SW 1271 (cell line): ENCODE measurements at regions not wholly inside any gene's neighbourhood (a gene's known extent, or its start where the extent isn't known, plus 50 kb on each side); places are given as distances from the start of the nearest gene placed in this dataset.
"Not testable (repeated sequence)": the region's sequence is repeated elsewhere in the genome, so short reads cannot be mapped to it uniquely, and the experiment has no call there.

Source experiments
- DNase-seq, 2 experiments: peaks; one replicate each; lab custom pipeline; 2025; lab: John Stamatoyannopoulos, UW

DNA sequence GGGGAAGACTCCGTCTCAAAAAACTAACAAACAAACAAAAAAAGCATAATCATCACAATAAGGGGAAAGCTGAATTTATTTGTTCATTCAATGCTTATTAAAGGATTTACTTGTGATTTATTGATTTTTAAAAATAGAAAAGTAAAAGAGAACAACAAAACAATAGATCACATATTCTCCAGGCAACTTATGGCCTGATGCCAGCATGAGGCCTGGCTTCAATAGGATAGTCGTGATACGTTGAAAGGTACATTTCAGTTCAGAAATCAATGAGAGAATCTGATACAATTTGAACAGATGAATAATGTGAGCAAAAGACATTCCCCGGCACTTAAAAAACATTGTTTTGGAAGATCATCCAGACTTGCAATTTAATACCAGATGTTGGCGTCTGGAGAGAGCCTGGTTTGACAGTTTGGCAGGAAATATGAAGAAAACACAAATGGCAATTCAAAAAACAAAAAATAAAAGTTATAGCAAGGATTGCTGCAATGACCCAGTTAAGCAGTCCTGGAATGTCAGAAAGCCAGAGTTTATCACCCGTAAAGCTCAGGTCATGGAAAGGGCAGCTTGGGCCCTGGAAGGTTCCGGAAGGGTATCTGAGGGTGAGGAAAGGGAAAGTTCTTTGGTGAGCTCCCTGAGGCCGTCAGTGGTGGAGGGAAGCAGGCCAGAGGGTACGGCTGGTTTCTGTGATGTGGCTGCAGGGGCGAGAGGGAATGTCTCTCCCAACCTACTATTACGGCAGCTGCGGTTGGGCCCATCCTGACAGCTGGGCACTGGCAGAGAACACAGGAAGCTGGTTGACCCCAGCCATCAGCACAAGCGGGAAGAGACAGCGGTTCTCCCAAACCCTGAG, 230.2 kb upstream of the HES1 start:
- no peak for DNase-seq

DNA sequence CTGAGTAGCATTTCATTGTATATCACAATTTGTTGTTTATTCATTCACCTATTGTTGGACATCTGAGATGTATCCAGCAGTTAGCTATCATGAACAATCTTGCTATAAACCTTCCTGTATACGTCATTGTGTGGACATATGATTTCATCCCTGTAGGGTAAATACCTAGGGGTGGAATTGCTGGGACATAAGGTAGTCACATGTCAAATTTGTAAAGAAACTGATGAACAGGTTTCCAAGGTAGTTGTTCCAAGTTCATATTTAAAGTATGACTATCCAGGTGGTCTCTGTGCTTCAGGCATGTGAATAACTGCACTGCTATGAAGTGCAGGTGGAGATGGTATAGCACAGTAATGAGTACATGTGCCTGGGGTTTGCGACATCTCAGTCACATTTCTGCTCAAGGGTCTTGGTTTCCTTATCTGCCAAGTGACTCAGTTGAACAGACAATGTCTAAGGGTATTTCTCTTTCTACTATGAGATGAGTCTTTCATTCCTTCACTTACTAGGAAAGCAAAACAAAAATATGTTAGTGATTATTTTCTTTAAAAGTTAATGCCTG, 229.0 kb upstream of the HES1 start:
- DNase-seq, result no peak

- DNase-seq, result no peak
These were observed 227.7 kb upstream of the HES1 start for GRCh38 chr3:193908181-193908744.

GRCh38 chr3:193909387-193909786, 226.6 kb upstream of the HES1 start:
- no peak for DNase-seq

DNA sequence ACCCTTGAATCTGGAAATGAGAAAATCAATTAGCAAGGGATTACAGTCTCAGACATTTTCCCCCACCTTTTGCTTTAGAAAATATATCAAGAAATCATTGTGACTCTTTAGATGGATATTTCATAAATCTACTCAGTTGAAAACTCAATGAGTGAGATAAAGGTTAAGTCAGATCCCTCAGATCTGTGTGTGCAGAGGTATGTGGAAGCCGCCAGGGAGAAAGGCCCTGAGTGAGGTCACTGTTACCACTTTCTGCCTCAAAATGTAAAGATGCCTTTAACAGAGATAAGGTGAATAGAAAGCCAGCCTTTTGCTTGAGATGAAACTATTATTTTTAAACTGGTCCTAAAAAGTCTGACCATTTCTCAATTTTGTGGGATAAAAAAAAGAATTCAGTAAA, 225.6 kb upstream of the HES1 start:
- DNase-seq, result no peak

DNA sequence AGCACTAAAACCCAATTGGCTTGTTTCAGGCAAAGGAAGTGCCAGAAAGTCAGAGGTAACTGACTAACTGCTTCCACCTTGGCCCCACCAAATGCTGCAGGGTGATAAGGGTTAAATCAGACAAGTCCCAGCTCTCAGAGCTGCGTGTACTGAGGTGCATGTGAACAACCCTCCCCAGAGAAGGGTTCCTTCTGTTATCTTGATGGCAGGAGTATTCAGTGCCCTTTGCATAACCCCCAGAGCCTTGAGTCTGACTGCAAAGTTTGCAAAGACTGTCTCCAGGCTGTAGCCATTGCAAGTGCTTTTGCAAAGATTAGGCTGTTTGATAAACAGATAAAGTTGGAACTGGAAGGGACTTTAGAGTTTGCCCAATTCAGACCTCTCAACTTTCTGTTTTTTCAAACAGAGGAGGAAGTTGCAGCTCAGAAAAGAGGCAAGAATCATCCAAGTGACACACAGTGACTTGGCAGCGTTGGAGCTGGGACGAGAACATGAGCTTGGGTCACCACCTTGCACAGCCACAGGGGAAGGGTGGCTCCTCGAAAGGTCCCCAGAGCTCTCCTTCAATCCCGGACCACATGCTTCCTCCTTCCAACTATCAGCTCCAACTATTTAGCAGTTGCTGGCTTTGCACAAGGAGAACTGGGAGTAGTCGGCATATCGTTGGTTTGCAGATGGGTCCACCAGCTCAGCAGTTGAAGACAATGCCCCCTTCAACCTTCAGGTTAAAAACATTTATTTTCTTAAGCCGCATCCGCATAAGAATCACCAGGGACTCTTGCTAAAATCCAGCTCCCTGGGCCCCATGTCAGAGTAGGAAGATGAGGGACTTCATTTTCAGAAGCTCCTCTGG, 224.8 kb upstream of the HES1 start:
- DNase-seq, result no peak

GRCh38 chr3:193911784-193912340, 224.1 kb upstream of the HES1 start:
- DNase-seq, result no peak

GRCh38 chr3:193912621-193913178, 223.2 kb upstream of the HES1 start:
- DNase-seq, result no peak

GRCh38 chr3:193914602-193915001, 221.3 kb upstream of the HES1 start:
- no peak for DNase-seq

GRCh38 chr3:193915099-193915498, 220.8 kb upstream of the HES1 start:
- no peak for DNase-seq

DNA sequence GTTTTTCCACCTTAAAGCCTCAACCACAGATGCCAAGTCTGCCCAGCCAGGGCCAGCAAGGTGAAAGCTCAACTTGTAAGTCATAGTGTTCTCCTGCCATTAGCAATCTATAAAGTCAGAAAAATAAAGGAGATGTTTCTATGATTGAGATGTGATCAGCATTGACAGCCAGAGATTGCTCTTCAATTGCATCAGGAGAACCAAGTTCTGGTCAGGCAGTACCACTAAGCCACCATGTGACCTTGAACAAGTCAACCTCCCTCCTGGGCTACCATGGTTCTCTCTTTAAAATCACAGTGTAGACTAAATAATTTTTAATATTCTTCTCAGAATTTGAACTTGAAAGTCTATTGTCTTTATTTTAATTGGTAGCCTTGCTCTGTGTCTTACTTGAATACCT, 220.3 kb upstream of the HES1 start:
- DNase-seq, result no peak

DNA sequence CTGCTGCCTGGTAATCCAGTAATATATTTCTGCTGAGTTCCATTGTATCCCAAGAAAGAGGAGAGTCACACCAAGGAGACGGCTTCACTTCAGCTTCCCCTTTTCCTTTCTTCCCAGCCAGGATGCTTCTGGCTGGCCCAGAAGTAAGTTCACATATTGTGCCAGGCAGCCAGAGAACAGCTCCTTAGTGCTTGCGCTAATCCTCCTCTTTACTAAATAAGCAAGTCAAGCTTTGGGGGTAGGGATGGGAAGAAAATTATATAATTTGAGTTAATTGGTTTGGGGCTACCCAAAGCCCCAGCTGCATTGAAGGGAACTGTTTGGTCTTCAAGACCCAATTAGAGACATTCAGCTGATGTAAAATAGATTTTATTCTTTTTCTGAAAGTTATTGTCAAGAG, 218.8 kb upstream of the HES1 start:
- no peak for DNase-seq

GRCh38 chr3:193921465-193921864, 214.5 kb upstream of the HES1 start:
- no peak for DNase-seq

GRCh38 chr3:193922034-193922774, 213.7 kb upstream of the HES1 start:
- DNase-seq, result no peak

GRCh38 chr3:193923958-193924357, 212.0 kb upstream of the HES1 start:
- DNase-seq, result not testable (repeated sequence)

- DNase-seq, result not testable (repeated sequence)
These were observed 209.9 kb upstream of the HES1 start for GRCh38 chr3:193926071-193926470.

- not testable (repeated sequence) for DNase-seq
These were observed 208.3 kb upstream of the HES1 start for GRCh38 chr3:193927413-193928206.

- peak in 1 of 2 experiments; percentile 6 for DNase-seq
These were observed 207.4 kb upstream of the HES1 start for GRCh38 chr3:193928354-193929209.

DNA sequence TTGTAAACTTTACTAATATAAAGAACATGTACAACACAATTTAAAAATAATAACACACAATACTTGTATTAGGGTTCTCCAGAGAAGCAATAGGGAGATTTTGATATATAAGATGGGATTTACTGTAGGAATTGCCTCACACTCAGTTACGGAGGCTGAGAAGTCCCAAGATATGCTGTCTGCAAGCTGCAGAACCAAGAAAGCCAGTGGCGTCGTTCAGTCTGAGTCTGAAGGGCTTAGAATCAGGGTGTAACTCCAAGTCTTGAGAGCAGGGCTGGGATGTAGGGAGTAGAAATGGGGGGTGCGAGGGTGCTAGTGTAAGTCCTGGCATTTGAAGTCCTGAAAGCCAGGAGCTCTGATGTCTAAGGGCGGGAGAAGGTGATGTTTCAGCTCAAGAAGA, 206.6 kb upstream of the HES1 start:
- no peak for DNase-seq
